OCI-LY3 (cell line): ENCODE measurements at regions not wholly inside any gene's neighbourhood (a gene's known extent, or its start where the extent isn't known, plus 50 kb on each side); places are given as distances from the start of the nearest gene placed in this dataset.
A peak's percentile ranks its signal among the peaks of the same experiment; 100 is the strongest.

ENCODE experiments used
- CTCF ChIP-seq: fragments of 200-600, 300-600 bp; sonication (generic); IDR thresholded peaks from 2 replicates; pipeline ENCODE4 v1.5.1; 2014; ENCODE audit warnings: antibody characterized with exemption, low read length, low read depth
- EZH2phosphoT487 ChIP-seq: fragments of 200-600 bp; shearing (Covaris generic); IDR thresholded peaks from 2 replicates; pipeline ENCODE4 v1.6.1; 2018; ENCODE audit warnings: antibody characterized with exemption, mixed run types, low read depth

- TF ChIP-seq CTCF, result peak; percentile 76
- TF ChIP-seq EZH2phosphoT487, result no peak
Observed at GRCh38 chr3:25033407-25034029, 394.5 kb upstream of the RARB start.
